OCI-LY3 (cell line): ENCODE measurements at regions not wholly inside any gene's neighbourhood (a gene's known extent, or its start where the extent isn't known, plus 50 kb on each side); places are given as distances from the start of the nearest gene placed in this dataset.

Experiments
- EZH2phosphoT487 ChIP-seq: fragments of 200-600 bp; shearing (Covaris generic); IDR thresholded peaks from 2 replicates; pipeline ENCODE4 v1.6.1; 2018; ENCODE audit warnings: antibody characterized with exemption, mixed run types, low read depth
- TF ChIP-seq, protein P1 (sequence below): fragments of 200-600, 300-600 bp; sonication (generic); IDR thresholded peaks from 2 replicates; pipeline ENCODE4 v1.5.1; 2014; ENCODE audit warnings: antibody characterized with exemption, low read length, low read depth

DNA sequence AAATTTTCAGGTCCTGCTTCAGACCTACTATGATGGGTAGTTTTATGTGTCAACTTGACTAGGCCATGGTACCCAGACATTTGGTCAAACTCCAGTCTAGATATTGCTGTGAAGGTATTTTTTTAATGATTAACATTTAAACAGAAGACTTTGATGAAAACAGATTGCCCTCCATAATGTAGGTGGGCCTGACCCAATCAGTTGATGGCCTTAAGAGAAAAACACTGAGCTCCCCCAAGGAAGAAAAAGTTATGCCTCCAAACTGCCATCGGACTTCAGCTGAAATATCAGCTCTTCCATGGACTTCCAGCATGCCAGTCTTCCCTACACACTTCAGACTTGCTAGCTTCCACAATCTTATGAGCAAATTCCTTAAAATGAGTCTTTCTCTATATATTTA lies 67.3 kb upstream of the TYRP1 start:
- TF ChIP-seq, protein P1, sequence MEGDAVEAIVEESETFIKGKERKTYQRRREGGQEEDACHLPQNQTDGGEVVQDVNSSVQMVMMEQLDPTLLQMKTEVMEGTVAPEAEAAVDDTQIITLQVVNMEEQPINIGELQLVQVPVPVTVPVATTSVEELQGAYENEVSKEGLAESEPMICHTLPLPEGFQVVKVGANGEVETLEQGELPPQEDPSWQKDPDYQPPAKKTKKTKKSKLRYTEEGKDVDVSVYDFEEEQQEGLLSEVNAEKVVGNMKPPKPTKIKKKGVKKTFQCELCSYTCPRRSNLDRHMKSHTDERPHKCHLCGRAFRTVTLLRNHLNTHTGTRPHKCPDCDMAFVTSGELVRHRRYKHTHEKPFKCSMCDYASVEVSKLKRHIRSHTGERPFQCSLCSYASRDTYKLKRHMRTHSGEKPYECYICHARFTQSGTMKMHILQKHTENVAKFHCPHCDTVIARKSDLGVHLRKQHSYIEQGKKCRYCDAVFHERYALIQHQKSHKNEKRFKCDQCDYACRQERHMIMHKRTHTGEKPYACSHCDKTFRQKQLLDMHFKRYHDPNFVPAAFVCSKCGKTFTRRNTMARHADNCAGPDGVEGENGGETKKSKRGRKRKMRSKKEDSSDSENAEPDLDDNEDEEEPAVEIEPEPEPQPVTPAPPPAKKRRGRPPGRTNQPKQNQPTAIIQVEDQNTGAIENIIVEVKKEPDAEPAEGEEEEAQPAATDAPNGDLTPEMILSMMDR: no peak
- TF ChIP-seq EZH2phosphoT487: no peak
